HCT116 (cell line): ENCODE measurements at regions not wholly inside any gene's neighbourhood (a gene's known extent, or its start where the extent isn't known, plus 50 kb on each side); places are given as distances from the start of the nearest gene placed in this dataset.
A peak's percentile ranks its signal among the peaks of the same experiment; 100 is the strongest.

ENCODE experiments used
- CEBPB ChIP-seq: IDR thresholded peaks from 2 replicates; pipeline ENCODE4 v1.6.1; 2012; ENCODE audit warnings: low read depth
- CTCF ChIP-seq, 3 experiments: fragments of 200-600 bp in 1 of 3; sonication (generic) in 1 of 3; IDR thresholded peaks in 2 of 3; conservative IDR thresholded peaks in 1 of 3; 2 replicates each; pipeline ENCODE4 v1.5.1; 2012 to 2017; ENCODE audit warnings: low read depth in 2 of 3, low read length in 2 of 3, antibody characterized with exemption in 1 of 3, borderline replicate concordance in 1 of 3, control low read depth in 1 of 3, mild to moderate bottlenecking in 1 of 3, mixed read lengths in 1 of 3, mixed run types in 1 of 3, moderate library complexity in 1 of 3; ENCODE audit not compliant: insufficient read depth in 1 of 3
- EZH2 ChIP-seq: fragments of 200-600 bp; sonication (generic); IDR thresholded peaks from 2 replicates; pipeline ENCODE4 v1.6.1; 2017; ENCODE audit warnings: antibody characterized with exemption, mixed run types
- FOSL1 ChIP-seq: IDR thresholded peaks from 2 replicates; pipeline ENCODE4 v1.6.1; 2012; ENCODE audit warnings: low read depth
- POLR2A ChIP-seq: IDR thresholded peaks from 2 replicates; pipeline ENCODE4 v1.7.0; 2011; ENCODE audit warnings: borderline replicate concordance; ENCODE audit not compliant: insufficient read depth, insufficient read length; ENCODE audit errors: extremely low read depth
- POLR2AphosphoS5 ChIP-seq: IDR thresholded peaks from 2 replicates; pipeline ENCODE4 v1.6.1; 2011; ENCODE audit warnings: mild to moderate bottlenecking, low read depth, low read length, moderate library complexity
- RAD21 ChIP-seq: IDR thresholded peaks from 2 replicates; pipeline ENCODE4 v1.6.1; 2012; ENCODE audit warnings: low read depth, mild to moderate bottlenecking
- REST ChIP-seq: IDR thresholded peaks from 2 replicates; pipeline ENCODE4 v1.6.1; 2012; ENCODE audit warnings: low read depth
- SIN3A ChIP-seq: IDR thresholded peaks from 2 replicates; pipeline ENCODE4 v1.6.1; 2012; ENCODE audit warnings: low read depth
- SP1 ChIP-seq: IDR thresholded peaks from 2 replicates; pipeline ENCODE4 v1.6.1; 2012; ENCODE audit warnings: low read depth
- TCF7L2 ChIP-seq: IDR thresholded peaks from 2 replicates; pipeline ENCODE4 v1.7.0; 2011; ENCODE audit warnings: borderline replicate concordance, inconsistent platforms; ENCODE audit not compliant: insufficient read depth, insufficient read length; ENCODE audit errors: extremely low read depth
- YY1 ChIP-seq: IDR thresholded peaks from 2 replicates; pipeline ENCODE4 v1.6.1; 2011; ENCODE audit warnings: low read length, low read depth, moderate library complexity, mild to moderate bottlenecking; ENCODE audit not compliant: insufficient replicate concordance; ENCODE audit errors: extremely low read depth
- ZFX ChIP-seq: fragments of 450-650 bp; IDR thresholded peaks from 2 replicates; pipeline ENCODE4 v1.6.1; 2017
- ZNF274 ChIP-seq: fragments of 200-500 bp; sonication (Bioruptor generic); IDR thresholded peaks from 2 replicates; pipeline ENCODE4 v1.6.1; 2014; ENCODE audit warnings: mild to moderate bottlenecking, low read depth, low read length, inconsistent platforms

GRCh38 chr5:92678640-92679039 lies 902.4 kb downstream of the NR2F1-AS1 start:
- TF ChIP-seq CTCF (IDR thresholded peaks at IDR 0.05 in 2 of 3, conservative IDR thresholded peaks at IDR 0.05 in 1 of 3; ENCODE audit: borderline replicate concordance in 1 of 3, insufficient read depth in 1 of 3, low read depth in 2 of 3, low read length in 2 of 3) (peak; percentile 24 to 65 (median 62); a peak in 5 of 6 replicates), SIN3A (no peak), POLR2A (no peak), REST (no peak), SP1 (no peak), TCF7L2 (no peak), EZH2 (no peak), CEBPB (no peak), FOSL1 (no peak), ZNF274 (no peak), RAD21 (peak; percentile 59), YY1 (no peak), POLR2AphosphoS5 (no peak), ZFX (no peak)
